NCI-H1436 treated with DMSO at 0.1 percent for 48 hours (cell line): ENCODE measurements at regions not wholly inside any gene's neighbourhood (a gene's known extent, or its start where the extent isn't known, plus 50 kb on each side); places are given as distances from the start of the nearest gene placed in this dataset.

Source experiments
- DNase-seq: peaks from one replicate; lab custom pipeline; 2025; lab: John Stamatoyannopoulos, UW

- no peak for DNase-seq
These were observed 113.7 kb upstream of the PAPPA start for GRCh38 chr9:116039893-116040292.

GRCh38 chr9:116042321-116042720 lies 111.3 kb upstream of the PAPPA start:
- no peak for DNase-seq

- no peak for DNase-seq
These were observed 108.5 kb upstream of the PAPPA start for GRCh38 chr9:116045083-116045482.

GRCh38 chr9:116048081-116048480 lies 105.5 kb upstream of the PAPPA start:
- DNase-seq = no peak

GRCh38 chr9:116049456-116049855 lies 104.1 kb upstream of the PAPPA start:
- DNase-seq = no peak

- no peak for DNase-seq
These were observed 102.1 kb upstream of the PAPPA start for GRCh38 chr9:116051528-116051927.

- DNase-seq = no peak
These were observed 98.1 kb upstream of the PAPPA start for GRCh38 chr9:116055536-116055935.

- DNase-seq = no peak
These were observed 96.2 kb upstream of the PAPPA start for GRCh38 chr9:116057371-116057770.

GRCh38 chr9:116058421-116058820 lies 95.2 kb upstream of the PAPPA start:
- DNase-seq = no peak

GRCh38 chr9:116059466-116059865 lies 94.1 kb upstream of the PAPPA start:
- DNase-seq = no peak

GRCh38 chr9:116060631-116061030 lies 93.0 kb upstream of the PAPPA start:
- DNase-seq = no peak

- no peak for DNase-seq
These were observed 91.9 kb upstream of the PAPPA start for GRCh38 chr9:116061546-116062205.

GRCh38 chr9:116062206-116062550 lies 91.4 kb upstream of the PAPPA start:
- DNase-seq = no peak

GRCh38 chr9:116064970-116065369 lies 88.6 kb upstream of the PAPPA start:
- DNase-seq = no peak

- no peak for DNase-seq
These were observed 87.4 kb upstream of the PAPPA start for GRCh38 chr9:116066221-116066620.

- no peak for DNase-seq
These were observed 86.0 kb upstream of the PAPPA start for GRCh38 chr9:116067566-116067965.

- DNase-seq = no peak
These were observed 83.2 kb upstream of the PAPPA start for GRCh38 chr9:116070256-116070914.

GRCh38 chr9:116072046-116072445 lies 81.5 kb upstream of the PAPPA start:
- DNase-seq = no peak

- DNase-seq = no peak
These were observed 79.8 kb upstream of the PAPPA start for GRCh38 chr9:116073826-116074225.

- DNase-seq = no peak
These were observed 78.9 kb upstream of the PAPPA start for GRCh38 chr9:116074658-116075057.

GRCh38 chr9:116075191-116075590 lies 78.4 kb upstream of the PAPPA start:
- no peak for DNase-seq

- DNase-seq = no peak
These were observed 75.0 kb upstream of the PAPPA start for GRCh38 chr9:116078640-116079039.

GRCh38 chr9:116080561-116080960 lies 73.0 kb upstream of the PAPPA start:
- DNase-seq = no peak
